Transverse colon (tissue), 4 donors: ENCODE measurements at regions not wholly inside any gene's neighbourhood (a gene's known extent, or its start where the extent isn't known, plus 50 kb on each side); places are given as distances from the start of the nearest gene placed in this dataset.

Experiments used
- DNase-seq: peaks from one replicate; pipeline ENCODE4 v3.0.0-alpha.2; 2019
- H3K27ac ChIP-seq, 4 donors: fragments of 200-600 bp; sonication (generic); 2 replicates each; pipeline ENCODE4 v1.5.1; 2016 to 2018; ENCODE audit warnings: inconsistent platforms in 4 of 4
- H3K27me3 ChIP-seq: fragments of 200-600 bp; sonication (generic); 2 replicates; pipeline ENCODE4 v1.5.1; 2017; ENCODE audit warnings: inconsistent platforms
- H3K36me3 ChIP-seq, 4 donors: fragments of 200-600 bp; sonication (generic); 2 replicates each; pipeline ENCODE4 v1.5.1; 2017 to 2019; ENCODE audit warnings: inconsistent platforms in 4 of 4
- H3K4me1 ChIP-seq, 4 donors: fragments of 200-600 bp; sonication (generic); 2 replicates each; pipeline ENCODE4 v1.5.1; 2017 to 2020; ENCODE audit warnings: inconsistent platforms in 4 of 4
- H3K4me3 ChIP-seq, 4 donors: fragments of 200-600 bp; sonication (generic); 1 replicate in 1 of 4; 2 replicates in 3 of 4; pipeline versions ENCODE4 v1.5.1 to v1.6.1; 2017 to 2019; ENCODE audit warnings: inconsistent platforms in 4 of 4
- H3K9me3 ChIP-seq, 2 donors: fragments of 200-600 bp; sonication (generic); 2 replicates each; pipeline ENCODE4 v1.5.1; 2017 to 2019; ENCODE audit warnings: inconsistent platforms in 2 of 2
- CTCF ChIP-seq, 5 experiments: fragments of 200-600 bp in 3 of 5; fragments of 450-650 bp in 2 of 5; sonication (generic) in 3 of 5; IDR thresholded peaks; 1 replicate in 2 of 5; 2 replicates in 3 of 5; pipeline ENCODE4 v1.5.1; 2016 to 2017; ENCODE audit warnings: antibody characterized with exemption in 5 of 5, inconsistent platforms in 3 of 5, mild to moderate bottlenecking in 2 of 5, moderate library complexity in 1 of 5
- EP300 ChIP-seq: sonication (generic); formaldehyde crosslinking; IDR thresholded peaks from one replicate; pipeline ENCODE4 v1.6.1; 2017; ENCODE audit warnings: antibody characterized with exemption, low read depth
- POLR2A ChIP-seq: fragments of 450-650 bp; IDR thresholded peaks from one replicate; pipeline ENCODE4 v1.6.1; 2016; ENCODE audit warnings: antibody characterized with exemption, mild to moderate bottlenecking, moderate library complexity
- POLR2AphosphoS5 ChIP-seq, 3 donors: sonication (generic); formaldehyde crosslinking; IDR thresholded peaks; one replicate each; pipeline ENCODE4 v1.6.1; 2016; ENCODE audit warnings: antibody characterized with exemption in 3 of 3
- WGBS, 2 donors: methylation state at CpG; one replicate each; pipeline ENCODE4 v1.1.5; 2018; ENCODE audit warnings: low coverage in 1 of 2; 5-methylcytosine and 5-hydroxymethylcytosine counted together
- in situ Hi-C, 4 donors: fragments of 200-750 bp; cut with MboI; loops; one replicate each; pipeline versions ENCODE4 v1.15.0 to v1.15.1; 2017; ENCODE audit warnings: low sequenced_read_pairs in 3 of 4, low pct_ligation_motif_present in 1 of 4, low pct_unique_long_range_greater_than_20kb in 1 of 4
- intact Hi-C: fragments of 100-400 bp; cut with DNase I; formaldehyde crosslinking; loops from one replicate; pipeline ENCODE4 v1.15.1; 2023; ENCODE audit warnings: low total_unique reads

DNA sequence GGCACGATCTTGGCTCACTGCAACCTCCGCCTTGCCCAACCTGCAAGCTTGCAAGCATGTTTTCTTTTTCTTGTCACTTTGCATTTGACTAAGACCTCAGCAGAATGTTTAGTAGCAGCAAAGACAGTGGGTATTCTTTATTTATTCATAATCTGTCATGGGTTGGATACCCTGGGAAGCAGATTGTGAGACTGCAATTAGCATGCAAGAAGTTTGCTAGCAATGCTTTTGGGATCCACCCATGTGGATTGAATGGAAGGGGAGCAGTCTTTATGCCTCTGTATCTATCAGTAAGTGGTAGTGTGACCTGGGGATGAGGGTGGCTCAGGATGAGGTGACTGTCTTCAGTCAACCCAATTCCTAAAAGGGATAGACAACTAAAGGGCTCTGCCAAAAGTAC lies 166.7 kb downstream of the RAP2B start:
- in situ Hi-C loops (no loop called here), intact Hi-C loops (no loop called here)
- 93% methylated on average over 2 of the region's 2 CpGs; no CpG with 5 or more reads in 1 of the 2 donors for WGBS, 2 donors
- H3K4me3 ChIP-seq: no peak overlapping the region
- H3K9me3 ChIP-seq: no peaks in the 10 kb centered on the region
- no peaks in the 10 kb centered on the region for H3K4me1 ChIP-seq
- H3K27me3 ChIP-seq: no peaks in the 10 kb centered on the region
- H3K27ac ChIP-seq: no peak overlapping the region
- TF ChIP-seq EP300 (no peak), CTCF (IDR thresholded peaks at IDR 0.05) (no peak), POLR2A (no peak), POLR2AphosphoS5 (IDR thresholded peaks at IDR 0.05) (no peak)
- DNase-seq: no peak
- no peaks in the 10 kb centered on the region for H3K36me3 ChIP-seq

DNA sequence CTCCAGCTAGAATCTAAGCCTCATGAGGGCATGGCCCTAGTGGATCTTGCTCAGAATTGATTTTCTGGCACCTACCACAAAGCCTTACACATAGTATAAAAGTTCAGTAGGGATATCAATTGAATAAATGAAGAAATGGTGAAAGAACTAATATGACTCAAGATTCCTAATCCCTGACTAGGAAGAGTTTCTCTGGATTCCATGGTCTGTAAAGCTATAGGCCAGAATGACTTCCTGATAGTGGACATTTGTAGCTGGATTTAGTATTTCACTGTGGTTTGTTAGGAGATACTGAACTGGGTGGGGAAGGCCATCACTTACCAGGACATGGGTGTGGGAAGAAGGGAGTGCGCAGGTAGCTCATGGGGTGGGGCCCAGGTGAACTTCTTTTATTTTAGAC lies 168.9 kb downstream of the RAP2B start:
- TF ChIP-seq CTCF (IDR thresholded peaks at IDR 0.05) (no peak), POLR2AphosphoS5 (IDR thresholded peaks at IDR 0.05) (no peak), EP300 (no peak), POLR2A (no peak)
- Histone ChIP-seq H3K36me3 (no peaks in the 10 kb centered on the region), H3K9me3 (no peaks in the 10 kb centered on the region), H3K27me3 (no peaks in the 10 kb centered on the region), H3K27ac (no peak overlapping the region), H3K4me3 (no peak overlapping the region), H3K4me1 (no peaks in the 10 kb centered on the region)
- intact Hi-C loops (no loop called here), in situ Hi-C loops (no loop called here)
- DNase-seq: no peak
- WGBS, 2 donors: 80 to 89% methylated on average over 1 of the region's 1 CpG

- Histone ChIP-seq H3K4me1 (no peaks in the 10 kb centered on the region), H3K27ac (no peak overlapping the region), H3K27me3 (no peaks in the 10 kb centered on the region), H3K4me3 (no peak overlapping the region), H3K36me3 (no peaks in the 10 kb centered on the region), H3K9me3 (no peaks in the 10 kb centered on the region)
- TF ChIP-seq CTCF (IDR thresholded peaks at IDR 0.05) (no peak), EP300 (no peak), POLR2A (no peak), POLR2AphosphoS5 (IDR thresholded peaks at IDR 0.05) (no peak)
- no peak for DNase-seq
- intact Hi-C loops (no loop called here), in situ Hi-C loops (no loop called here)
Measured at GRCh38 chr3:153331676-153332075, 169.7 kb downstream of the RAP2B start.

DNA sequence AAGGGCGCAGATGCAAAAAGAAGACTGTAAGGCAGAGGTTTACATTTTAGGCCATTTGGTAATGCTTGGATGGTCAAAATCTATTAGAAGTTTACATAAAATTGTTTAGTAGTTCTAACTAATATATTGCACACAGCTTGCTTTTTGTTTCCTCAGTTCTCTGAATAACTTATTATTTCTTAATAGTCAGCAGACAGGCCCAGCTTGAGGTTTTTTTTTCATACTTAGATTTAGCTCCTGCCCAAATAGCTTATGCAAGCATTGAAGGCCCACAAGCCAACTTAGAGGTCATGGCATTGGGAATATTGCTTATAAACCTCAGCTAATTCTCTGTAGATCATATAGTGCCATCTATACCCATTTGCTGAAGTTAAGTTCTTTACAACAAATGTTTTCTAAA lies 172.5 kb downstream of the RAP2B start:
- no peak for DNase-seq
- 89 to 92% methylated on average over 1 of the region's 1 CpG for WGBS, 2 donors
- no peak for TF ChIP-seq POLR2A
- TF ChIP-seq EP300: no peak
- TF ChIP-seq POLR2AphosphoS5 (IDR thresholded peaks at IDR 0.05): no peak
- TF ChIP-seq CTCF (IDR thresholded peaks at IDR 0.05): no peak
- intact Hi-C loops (no loop called here), in situ Hi-C loops (no loop called here)
- Histone ChIP-seq H3K27ac (no peak overlapping the region), H3K36me3 (no peaks in the 10 kb centered on the region), H3K9me3 (no peaks in the 10 kb centered on the region), H3K27me3 (no peaks in the 10 kb centered on the region), H3K4me1 (no peaks in the 10 kb centered on the region), H3K4me3 (no peak overlapping the region)
